ENCODE measurements at regions not wholly inside any gene's neighbourhood (a gene's known extent, or its start where the extent isn't known, plus 50 kb on each side); places are given as distances from the start of the nearest gene placed in this dataset.

DNA sequence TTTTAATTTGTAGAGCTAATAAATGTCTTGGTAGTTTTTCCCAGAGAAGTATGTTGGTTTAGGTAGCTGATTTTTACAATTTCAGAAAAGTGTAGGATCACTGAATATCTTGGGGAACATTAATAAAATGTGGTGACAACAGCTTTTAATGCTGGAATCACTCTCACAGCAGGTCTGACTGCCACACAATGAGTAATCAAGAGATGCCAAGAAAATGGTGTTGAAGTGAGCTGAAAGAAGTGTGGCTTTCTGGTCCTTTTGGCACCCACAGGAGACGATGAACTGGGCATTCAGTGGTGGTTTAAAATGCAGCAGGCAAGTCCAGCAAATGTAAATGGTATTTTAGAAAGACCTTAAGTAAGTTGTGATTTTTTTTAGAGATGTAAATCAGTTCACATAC is 175.8 kb downstream of the CBLN2 start:
- no peak for TF ChIP-seq CTCF (IDR thresholded peaks at IDR 0.05)

- no peak for TF ChIP-seq CTCF (IDR thresholded peaks at IDR 0.05)
Measured at GRCh38 chr18:72360634-72361033, 183.5 kb downstream of the CBLN2 start.

GRCh38 chr18:72342933-72343332 is 201.2 kb downstream of the CBLN2 start:
- no peak for TF ChIP-seq CTCF (IDR thresholded peaks at IDR 0.05)

DNA sequence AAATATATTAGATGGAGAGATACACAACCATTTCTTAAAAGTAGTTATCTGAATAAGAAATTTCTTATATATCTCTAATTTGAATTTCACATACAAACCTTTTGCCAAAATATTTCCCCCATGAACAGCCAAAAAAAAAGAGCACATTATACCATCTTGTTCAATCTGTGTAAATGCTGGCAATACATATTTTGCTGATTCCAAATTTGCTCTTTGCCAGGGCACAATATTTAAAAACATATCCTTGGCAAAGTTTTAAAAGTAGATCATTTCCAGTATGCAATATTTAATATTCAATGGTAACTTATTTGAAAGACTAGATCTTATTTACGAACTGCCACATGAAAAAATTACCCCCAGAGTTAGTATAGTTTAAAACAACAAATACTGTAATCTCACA is 204.2 kb downstream of the CBLN2 start:
- TF ChIP-seq CTCF (IDR thresholded peaks at IDR 0.05), result no peak

GRCh38 chr18:72336786-72337185 is 207.4 kb downstream of the CBLN2 start:
- TF ChIP-seq CTCF (IDR thresholded peaks at IDR 0.05), result no peak

- no peak for TF ChIP-seq CTCF (IDR thresholded peaks at IDR 0.05)
Measured at GRCh38 chr18:72329533-72329932, 214.6 kb downstream of the CBLN2 start.

- no peak for TF ChIP-seq CTCF (IDR thresholded peaks at IDR 0.05)
Measured at GRCh38 chr18:72325307-72325706, 218.8 kb downstream of the CBLN2 start.

GRCh38 chr18:72324677-72325076 is 219.5 kb downstream of the CBLN2 start:
- TF ChIP-seq CTCF (IDR thresholded peaks at IDR 0.05), result no peak
